Upper lobe of left lung (tissue), 6 donors: ENCODE measurements at regions not wholly inside any gene's neighbourhood (a gene's known extent, or its start where the extent isn't known, plus 50 kb on each side); places are given as distances from the start of the nearest gene placed in this dataset.

Source experiments
- ATAC-seq, 2 donors: fragments of 200-7000 bp; cut with Tn5 transposase; one replicate each; pipeline ENCODE4 v1.9.1; 2022; ENCODE audit warnings: mild to moderate bottlenecking in 2 of 2, moderate library complexity in 2 of 2; ENCODE audit not compliant: low FRiP score in 2 of 2
- DNase-seq, 2 donors: peaks; one replicate each; pipeline ENCODE4 v3.0.0-alpha.2; 2019 to 2020
- H3K27ac ChIP-seq, 4 donors: fragments of 200-600 bp; sonication (generic); one replicate each; pipeline ENCODE4 v1.5.1; 2016 to 2019
- H3K27me3 ChIP-seq, 4 donors: fragments of 200-600 bp; sonication (generic); one replicate each; pipeline ENCODE4 v1.5.1; 2017 to 2019
- H3K36me3 ChIP-seq, 4 donors: fragments of 200-600 bp; sonication (generic); one replicate each; pipeline ENCODE4 v1.5.1; 2016 to 2019
- H3K4me1 ChIP-seq, 4 donors: fragments of 200-600 bp; sonication (generic); one replicate each; pipeline ENCODE4 v1.5.1; 2018 to 2019
- H3K4me3 ChIP-seq, 4 donors: fragments of 200-600 bp; sonication (generic); one replicate each; pipeline ENCODE4 v1.5.1; 2017 to 2019; ENCODE audit warnings: mild to moderate bottlenecking in 2 of 4, moderate library complexity in 1 of 4
- H3K9me3 ChIP-seq, 4 donors: fragments of 200-600 bp; sonication (generic); one replicate each; pipeline ENCODE4 v1.5.1; 2018 to 2019
- CTCF ChIP-seq, 6 experiments: fragments of 450-650 bp in 4 of 6; fragments of 200-600 bp in 2 of 6; sonication (generic) in 2 of 6; IDR thresholded peaks; one replicate each; pipeline ENCODE4 v1.5.1; 2016 to 2019; ENCODE audit warnings: antibody characterized with exemption in 6 of 6
- EP300 ChIP-seq, 4 donors: sonication (generic); formaldehyde crosslinking; IDR thresholded peaks; one replicate each; pipeline ENCODE4 v1.5.1; 2017; ENCODE audit warnings: antibody characterized with exemption in 4 of 4, control low read depth in 2 of 4
- POLR2A ChIP-seq, 4 donors: fragments of 450-650 bp; IDR thresholded peaks; one replicate each; pipeline ENCODE4 v1.5.1; 2016 to 2017; ENCODE audit warnings: antibody characterized with exemption in 4 of 4, mild to moderate bottlenecking in 2 of 4
- POLR2AphosphoS5 ChIP-seq, 2 donors: sonication (generic); formaldehyde crosslinking; IDR thresholded peaks; one replicate each; pipeline ENCODE4 v1.5.1; 2017; ENCODE audit warnings: antibody characterized with exemption in 2 of 2
- WGBS, 2 donors: methylation state at CpG; one replicate each; pipeline ENCODE4 v1.1.5; 2017 to 2018; 5-methylcytosine and 5-hydroxymethylcytosine counted together
- donor health status: DM: no; HTN: no; CAD: no; lungs with moderate emphysema.
- donor health status: DM: no; HTN: yes; CAD: no; lungs with severe emphysema.

GRCh38 chr18:61273533-61273932 lies 59.7 kb upstream of the CDH20 start:
- H3K4me1 ChIP-seq, result no peaks in the 10 kb centered on the region
- no peaks in the 10 kb centered on the region for H3K27me3 ChIP-seq
- no peaks in the 10 kb centered on the region for H3K9me3 ChIP-seq
- DNase-seq (no peak), ATAC-seq (no peak)
- H3K27ac ChIP-seq, result no peak overlapping the region
- TF ChIP-seq CTCF (IDR thresholded peaks at IDR 0.05) (no peak), POLR2A (IDR thresholded peaks at IDR 0.05) (no peak), POLR2AphosphoS5 (IDR thresholded peaks at IDR 0.05) (no peak), EP300 (IDR thresholded peaks at IDR 0.05) (no peak)
- no peaks in the 10 kb centered on the region for H3K36me3 ChIP-seq
- WGBS, 2 donors, result 81 to 92% methylated on average over 3 of the region's 3 CpGs
- H3K4me3 ChIP-seq, result no peak overlapping the region

- H3K27ac ChIP-seq, result no peak overlapping the region
- H3K4me3 ChIP-seq, result no peak overlapping the region
- ATAC-seq (no peak), DNase-seq (no peak)
- H3K27me3 ChIP-seq, result no peaks in the 10 kb centered on the region
- no peaks in the 10 kb centered on the region for H3K36me3 ChIP-seq
- TF ChIP-seq POLR2AphosphoS5 (IDR thresholded peaks at IDR 0.05) (no peak), CTCF (IDR thresholded peaks at IDR 0.05) (no peak), EP300 (IDR thresholded peaks at IDR 0.05) (no peak), POLR2A (IDR thresholded peaks at IDR 0.05) (no peak)
- H3K4me1 ChIP-seq, result no peaks in the 10 kb centered on the region
- no peaks in the 10 kb centered on the region for H3K9me3 ChIP-seq
These were observed 58.7 kb upstream of the CDH20 start for GRCh38 chr18:61274416-61274960.

- DNase-seq (no peak), ATAC-seq (no peak)
- Histone ChIP-seq H3K4me3 (no peak overlapping the region), H3K36me3 (no peaks in the 10 kb centered on the region), H3K27me3 (no peaks in the 10 kb centered on the region), H3K27ac (no peak overlapping the region), H3K9me3 (peaks cover 0 to 11% (median 3%) of the 10 kb centered on the region in 4 donors), H3K4me1 (no peaks in the 10 kb centered on the region)
- TF ChIP-seq POLR2AphosphoS5 (IDR thresholded peaks at IDR 0.05) (no peak), EP300 (IDR thresholded peaks at IDR 0.05) (no peak), CTCF (IDR thresholded peaks at IDR 0.05) (no peak), POLR2A (IDR thresholded peaks at IDR 0.05) (no peak)
These were observed 55.4 kb upstream of the CDH20 start for GRCh38 chr18:61277808-61278207.

- WGBS, 2 donors, result 61 to 73% methylated on average over 1 of the region's 1 CpG
- ATAC-seq, result no peak
- no peaks in the 10 kb centered on the region for H3K4me1 ChIP-seq
- H3K27ac ChIP-seq, result no peak overlapping the region
- no peak for DNase-seq
- H3K36me3 ChIP-seq, result no peaks in the 10 kb centered on the region
- H3K4me3 ChIP-seq, result no peak overlapping the region
- TF ChIP-seq CTCF (IDR thresholded peaks at IDR 0.05) (no peak), EP300 (IDR thresholded peaks at IDR 0.05) (no peak), POLR2AphosphoS5 (IDR thresholded peaks at IDR 0.05) (no peak), POLR2A (IDR thresholded peaks at IDR 0.05) (no peak)
- peaks cover 0 to 11% (median 3%) of the 10 kb centered on the region in 4 donors for H3K9me3 ChIP-seq
- H3K27me3 ChIP-seq, result no peaks in the 10 kb centered on the region
These were observed 51.8 kb upstream of the CDH20 start for GRCh38 chr18:61281431-61281830.

- H3K9me3 ChIP-seq, result peaks cover 0 to 11% (median 3%) of the 10 kb centered on the region in 4 donors
- no peaks in the 10 kb centered on the region for H3K4me1 ChIP-seq
- H3K4me3 ChIP-seq, result no peak overlapping the region
- H3K36me3 ChIP-seq, result no peaks in the 10 kb centered on the region
- no peaks in the 10 kb centered on the region for H3K27me3 ChIP-seq
- 73 to 81% methylated on average over 2 of the region's 2 CpGs for WGBS, 2 donors
- TF ChIP-seq CTCF (IDR thresholded peaks at IDR 0.05), result no peak
- TF ChIP-seq POLR2AphosphoS5 (IDR thresholded peaks at IDR 0.05), result no peak
- TF ChIP-seq POLR2A (IDR thresholded peaks at IDR 0.05), result no peak
- no peak for ATAC-seq
- no peak for DNase-seq
- H3K27ac ChIP-seq, result no peak overlapping the region
These were observed 50.3 kb upstream of the CDH20 start for GRCh38 chr18:61282926-61283325.
